SK-N-SH (cell line): ENCODE measurements at regions not wholly inside any gene's neighbourhood (a gene's known extent, or its start where the extent isn't known, plus 50 kb on each side); places are given as distances from the start of the nearest gene placed in this dataset.

Experiments
- EP300 ChIP-seq, 2 experiments: IDR thresholded peaks; 2 replicates each; pipeline versions ENCODE4 v1.4.0 to v1.6.1; 2012; ENCODE audit warnings: borderline replicate concordance in 1 of 2, low read depth in 1 of 2, low read length in 1 of 2
- EZH2phosphoT487 ChIP-seq: fragments of 200-600 bp; sonication (generic); IDR thresholded peaks from 2 replicates; pipeline ENCODE4 v1.6.1; 2017; ENCODE audit warnings: low read depth, mixed run types, mild to moderate bottlenecking, antibody characterized with exemption, moderate library complexity, borderline replicate concordance
- JUND ChIP-seq: IDR thresholded peaks from 2 replicates; pipeline ENCODE4 v1.4.0; 2012
- NFIC ChIP-seq: IDR thresholded peaks from 2 replicates; pipeline ENCODE4 v1.4.0; 2012; ENCODE audit warnings: borderline replicate concordance
- RAD21 ChIP-seq: IDR thresholded peaks from 2 replicates; pipeline ENCODE4 v1.6.1; 2012; ENCODE audit warnings: mild to moderate bottlenecking, low read length
- RFX5 ChIP-seq: IDR thresholded peaks from 2 replicates; pipeline ENCODE4 v1.6.1; 2012; ENCODE audit warnings: mild to moderate bottlenecking, improper control_type of control experiment, low read length
- RXRA ChIP-seq: IDR thresholded peaks from 2 replicates; pipeline ENCODE4 v1.4.0; 2012; ENCODE audit warnings: low read depth, mild to moderate bottlenecking, borderline replicate concordance
- SMC3 ChIP-seq: IDR thresholded peaks from 2 replicates; pipeline ENCODE4 v1.6.1; 2012; ENCODE audit warnings: low read depth, low read length, improper control_type of control experiment
- TAF1 ChIP-seq: IDR thresholded peaks from 2 replicates; pipeline ENCODE4 v1.6.1; 2012; ENCODE audit warnings: low read depth, mild to moderate bottlenecking, low read length, moderate library complexity, borderline replicate concordance
- TF ChIP-seq, protein P1 (sequence below): fragments of 200-600 bp; sonication (generic); IDR thresholded peaks from 2 replicates; pipeline ENCODE4 v1.6.1; 2017; ENCODE audit warnings: antibody characterized with exemption, mild to moderate bottlenecking, moderate library complexity
- TF ChIP-seq, protein P2 (sequence below): fragments of 150-350 bp; IDR thresholded peaks from 2 replicates; pipeline ENCODE4 v1.6.1; 2017; ENCODE audit warnings: antibody characterized with exemption, low read length, low read depth, borderline replicate concordance
- TF ChIP-seq, protein P3 (sequence below): IDR thresholded peaks from 2 replicates; pipeline ENCODE4 v1.6.1; 2012; ENCODE audit warnings: mild to moderate bottlenecking, low read depth, low read length, moderate library complexity

DNA sequence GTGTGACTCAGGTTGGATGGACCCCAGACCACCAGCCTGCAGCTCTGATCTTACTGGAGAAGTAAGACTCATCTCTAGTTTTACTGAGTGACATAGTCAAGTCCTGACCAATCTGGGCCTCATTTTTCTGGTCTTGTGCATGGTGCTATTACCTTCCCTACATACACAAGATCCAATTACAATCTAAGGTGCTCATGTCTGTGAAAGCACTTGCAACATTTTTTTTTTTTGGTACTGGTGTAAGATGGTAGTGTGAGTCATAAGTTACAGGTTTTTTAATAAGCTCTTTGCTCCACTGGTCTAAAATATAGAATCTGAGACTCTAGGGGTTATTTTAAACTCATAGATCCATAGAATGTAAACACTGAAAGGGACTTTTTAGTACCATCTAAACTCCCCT is 117.3 kb upstream of the EFEMP1 start:
- TF ChIP-seq, protein P1, sequence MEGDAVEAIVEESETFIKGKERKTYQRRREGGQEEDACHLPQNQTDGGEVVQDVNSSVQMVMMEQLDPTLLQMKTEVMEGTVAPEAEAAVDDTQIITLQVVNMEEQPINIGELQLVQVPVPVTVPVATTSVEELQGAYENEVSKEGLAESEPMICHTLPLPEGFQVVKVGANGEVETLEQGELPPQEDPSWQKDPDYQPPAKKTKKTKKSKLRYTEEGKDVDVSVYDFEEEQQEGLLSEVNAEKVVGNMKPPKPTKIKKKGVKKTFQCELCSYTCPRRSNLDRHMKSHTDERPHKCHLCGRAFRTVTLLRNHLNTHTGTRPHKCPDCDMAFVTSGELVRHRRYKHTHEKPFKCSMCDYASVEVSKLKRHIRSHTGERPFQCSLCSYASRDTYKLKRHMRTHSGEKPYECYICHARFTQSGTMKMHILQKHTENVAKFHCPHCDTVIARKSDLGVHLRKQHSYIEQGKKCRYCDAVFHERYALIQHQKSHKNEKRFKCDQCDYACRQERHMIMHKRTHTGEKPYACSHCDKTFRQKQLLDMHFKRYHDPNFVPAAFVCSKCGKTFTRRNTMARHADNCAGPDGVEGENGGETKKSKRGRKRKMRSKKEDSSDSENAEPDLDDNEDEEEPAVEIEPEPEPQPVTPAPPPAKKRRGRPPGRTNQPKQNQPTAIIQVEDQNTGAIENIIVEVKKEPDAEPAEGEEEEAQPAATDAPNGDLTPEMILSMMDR = no peak
- no peak for TF ChIP-seq TAF1
- no peak for TF ChIP-seq RAD21
- TF ChIP-seq NFIC = no peak
- TF ChIP-seq JUND = no peak
- TF ChIP-seq RXRA = no peak
- no peak for TF ChIP-seq RFX5
- TF ChIP-seq EZH2phosphoT487 = no peak
- no peak for TF ChIP-seq SMC3
- no peak for TF ChIP-seq EP300 (IDR thresholded peaks at IDR 0.05; ENCODE audit: borderline replicate concordance in 1 of 2, low read depth in 1 of 2, low read length in 1 of 2)
- TF ChIP-seq, protein P2, sequence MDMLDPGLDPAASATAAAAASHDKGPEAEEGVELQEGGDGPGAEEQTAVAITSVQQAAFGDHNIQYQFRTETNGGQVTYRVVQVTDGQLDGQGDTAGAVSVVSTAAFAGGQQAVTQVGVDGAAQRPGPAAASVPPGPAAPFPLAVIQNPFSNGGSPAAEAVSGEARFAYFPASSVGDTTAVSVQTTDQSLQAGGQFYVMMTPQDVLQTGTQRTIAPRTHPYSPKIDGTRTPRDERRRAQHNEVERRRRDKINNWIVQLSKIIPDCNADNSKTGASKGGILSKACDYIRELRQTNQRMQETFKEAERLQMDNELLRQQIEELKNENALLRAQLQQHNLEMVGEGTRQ = no peak
- TF ChIP-seq, protein P3, sequence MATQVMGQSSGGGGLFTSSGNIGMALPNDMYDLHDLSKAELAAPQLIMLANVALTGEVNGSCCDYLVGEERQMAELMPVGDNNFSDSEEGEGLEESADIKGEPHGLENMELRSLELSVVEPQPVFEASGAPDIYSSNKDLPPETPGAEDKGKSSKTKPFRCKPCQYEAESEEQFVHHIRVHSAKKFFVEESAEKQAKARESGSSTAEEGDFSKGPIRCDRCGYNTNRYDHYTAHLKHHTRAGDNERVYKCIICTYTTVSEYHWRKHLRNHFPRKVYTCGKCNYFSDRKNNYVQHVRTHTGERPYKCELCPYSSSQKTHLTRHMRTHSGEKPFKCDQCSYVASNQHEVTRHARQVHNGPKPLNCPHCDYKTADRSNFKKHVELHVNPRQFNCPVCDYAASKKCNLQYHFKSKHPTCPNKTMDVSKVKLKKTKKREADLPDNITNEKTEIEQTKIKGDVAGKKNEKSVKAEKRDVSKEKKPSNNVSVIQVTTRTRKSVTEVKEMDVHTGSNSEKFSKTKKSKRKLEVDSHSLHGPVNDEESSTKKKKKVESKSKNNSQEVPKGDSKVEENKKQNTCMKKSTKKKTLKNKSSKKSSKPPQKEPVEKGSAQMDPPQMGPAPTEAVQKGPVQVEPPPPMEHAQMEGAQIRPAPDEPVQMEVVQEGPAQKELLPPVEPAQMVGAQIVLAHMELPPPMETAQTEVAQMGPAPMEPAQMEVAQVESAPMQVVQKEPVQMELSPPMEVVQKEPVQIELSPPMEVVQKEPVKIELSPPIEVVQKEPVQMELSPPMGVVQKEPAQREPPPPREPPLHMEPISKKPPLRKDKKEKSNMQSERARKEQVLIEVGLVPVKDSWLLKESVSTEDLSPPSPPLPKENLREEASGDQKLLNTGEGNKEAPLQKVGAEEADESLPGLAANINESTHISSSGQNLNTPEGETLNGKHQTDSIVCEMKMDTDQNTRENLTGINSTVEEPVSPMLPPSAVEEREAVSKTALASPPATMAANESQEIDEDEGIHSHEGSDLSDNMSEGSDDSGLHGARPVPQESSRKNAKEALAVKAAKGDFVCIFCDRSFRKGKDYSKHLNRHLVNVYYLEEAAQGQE = no peak
